Transverse colon (tissue), 4 donors: ENCODE measurements at regions not wholly inside any gene's neighbourhood (a gene's known extent, or its start where the extent isn't known, plus 50 kb on each side); places are given as distances from the start of the nearest gene placed in this dataset.
"Not testable (repeated sequence)": the region's sequence is repeated elsewhere in the genome, so short reads cannot be mapped to it uniquely, and the experiment has no call there.

Source experiments
- DNase-seq: peaks from one replicate; pipeline ENCODE4 v3.0.0-alpha.2; 2019
- H3K27ac ChIP-seq, 4 donors: fragments of 200-600 bp; sonication (generic); 2 replicates each; pipeline ENCODE4 v1.5.1; 2016 to 2018; ENCODE audit warnings: inconsistent platforms in 4 of 4
- H3K27me3 ChIP-seq: fragments of 200-600 bp; sonication (generic); 2 replicates; pipeline ENCODE4 v1.5.1; 2017; ENCODE audit warnings: inconsistent platforms
- H3K36me3 ChIP-seq, 4 donors: fragments of 200-600 bp; sonication (generic); 2 replicates each; pipeline ENCODE4 v1.5.1; 2017 to 2019; ENCODE audit warnings: inconsistent platforms in 4 of 4
- H3K4me1 ChIP-seq, 4 donors: fragments of 200-600 bp; sonication (generic); 2 replicates each; pipeline ENCODE4 v1.5.1; 2017 to 2020; ENCODE audit warnings: inconsistent platforms in 4 of 4
- H3K4me3 ChIP-seq, 4 donors: fragments of 200-600 bp; sonication (generic); 1 replicate in 1 of 4; 2 replicates in 3 of 4; pipeline versions ENCODE4 v1.5.1 to v1.6.1; 2017 to 2019; ENCODE audit warnings: inconsistent platforms in 4 of 4
- H3K9me3 ChIP-seq, 2 donors: fragments of 200-600 bp; sonication (generic); 2 replicates each; pipeline ENCODE4 v1.5.1; 2017 to 2019; ENCODE audit warnings: inconsistent platforms in 2 of 2
- EP300 ChIP-seq: sonication (generic); formaldehyde crosslinking; IDR thresholded peaks from one replicate; pipeline ENCODE4 v1.6.1; 2017; ENCODE audit warnings: antibody characterized with exemption, low read depth
- POLR2A ChIP-seq: fragments of 450-650 bp; IDR thresholded peaks from one replicate; pipeline ENCODE4 v1.6.1; 2016; ENCODE audit warnings: antibody characterized with exemption, mild to moderate bottlenecking, moderate library complexity
- POLR2AphosphoS5 ChIP-seq, 3 donors: sonication (generic); formaldehyde crosslinking; IDR thresholded peaks; one replicate each; pipeline ENCODE4 v1.6.1; 2016; ENCODE audit warnings: antibody characterized with exemption in 3 of 3
- WGBS, 2 donors: methylation state at CpG; one replicate each; pipeline ENCODE4 v1.1.5; 2018; ENCODE audit warnings: low coverage in 1 of 2; 5-methylcytosine and 5-hydroxymethylcytosine counted together
- in situ Hi-C, 4 donors: fragments of 200-750 bp; cut with MboI; loops; one replicate each; pipeline versions ENCODE4 v1.15.0 to v1.15.1; 2017; ENCODE audit warnings: low sequenced_read_pairs in 3 of 4, low pct_ligation_motif_present in 1 of 4, low pct_unique_long_range_greater_than_20kb in 1 of 4
- intact Hi-C: fragments of 100-400 bp; cut with DNase I; formaldehyde crosslinking; loops from one replicate; pipeline ENCODE4 v1.15.1; 2023; ENCODE audit warnings: low total_unique reads
- TF ChIP-seq, protein P1 (sequence below), 5 experiments: fragments of 200-600 bp in 3 of 5; fragments of 450-650 bp in 2 of 5; sonication (generic) in 3 of 5; IDR thresholded peaks; 1 replicate in 2 of 5; 2 replicates in 3 of 5; pipeline ENCODE4 v1.5.1; 2016 to 2017; ENCODE audit warnings: antibody characterized with exemption in 5 of 5, inconsistent platforms in 3 of 5, mild to moderate bottlenecking in 2 of 5, moderate library complexity in 1 of 5

DNA sequence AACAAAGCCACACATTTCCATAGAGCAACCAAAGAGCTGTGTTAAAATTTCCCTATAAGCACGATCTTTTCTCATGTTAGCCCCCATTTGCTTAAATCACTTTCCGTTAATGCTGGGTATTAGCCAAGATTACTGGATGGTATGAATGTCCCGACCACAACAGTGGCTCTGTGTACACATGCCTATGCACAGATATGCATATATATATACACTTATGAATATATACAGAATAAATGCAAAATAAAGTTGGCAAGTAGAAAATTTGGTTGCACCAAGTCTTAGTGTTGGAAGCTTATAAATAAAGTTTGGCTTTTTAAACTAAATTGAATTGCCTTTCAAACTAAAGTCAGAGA lies 265.9 kb upstream of the ETAA1 start:
- intact Hi-C loops = no loop called here
- Histone ChIP-seq H3K27me3 (no peaks in the 10 kb centered on the region), H3K36me3 (no peaks in the 10 kb centered on the region), H3K4me3 (no peak overlapping the region), H3K27ac (no peak overlapping the region), H3K9me3 (no peaks in the 10 kb centered on the region), H3K4me1 (no peaks in the 10 kb centered on the region)
- no peak for TF ChIP-seq EP300
- TF ChIP-seq, protein P1, sequence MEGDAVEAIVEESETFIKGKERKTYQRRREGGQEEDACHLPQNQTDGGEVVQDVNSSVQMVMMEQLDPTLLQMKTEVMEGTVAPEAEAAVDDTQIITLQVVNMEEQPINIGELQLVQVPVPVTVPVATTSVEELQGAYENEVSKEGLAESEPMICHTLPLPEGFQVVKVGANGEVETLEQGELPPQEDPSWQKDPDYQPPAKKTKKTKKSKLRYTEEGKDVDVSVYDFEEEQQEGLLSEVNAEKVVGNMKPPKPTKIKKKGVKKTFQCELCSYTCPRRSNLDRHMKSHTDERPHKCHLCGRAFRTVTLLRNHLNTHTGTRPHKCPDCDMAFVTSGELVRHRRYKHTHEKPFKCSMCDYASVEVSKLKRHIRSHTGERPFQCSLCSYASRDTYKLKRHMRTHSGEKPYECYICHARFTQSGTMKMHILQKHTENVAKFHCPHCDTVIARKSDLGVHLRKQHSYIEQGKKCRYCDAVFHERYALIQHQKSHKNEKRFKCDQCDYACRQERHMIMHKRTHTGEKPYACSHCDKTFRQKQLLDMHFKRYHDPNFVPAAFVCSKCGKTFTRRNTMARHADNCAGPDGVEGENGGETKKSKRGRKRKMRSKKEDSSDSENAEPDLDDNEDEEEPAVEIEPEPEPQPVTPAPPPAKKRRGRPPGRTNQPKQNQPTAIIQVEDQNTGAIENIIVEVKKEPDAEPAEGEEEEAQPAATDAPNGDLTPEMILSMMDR (IDR thresholded peaks at IDR 0.05) = no peak
- no peak for TF ChIP-seq POLR2A
- TF ChIP-seq POLR2AphosphoS5 (IDR thresholded peaks at IDR 0.05) = no peak
- no peak for DNase-seq
- in situ Hi-C loops = no loop called here
- 55 to 60% methylated on average over 3 of the region's 3 CpGs for WGBS, 2 donors

DNA sequence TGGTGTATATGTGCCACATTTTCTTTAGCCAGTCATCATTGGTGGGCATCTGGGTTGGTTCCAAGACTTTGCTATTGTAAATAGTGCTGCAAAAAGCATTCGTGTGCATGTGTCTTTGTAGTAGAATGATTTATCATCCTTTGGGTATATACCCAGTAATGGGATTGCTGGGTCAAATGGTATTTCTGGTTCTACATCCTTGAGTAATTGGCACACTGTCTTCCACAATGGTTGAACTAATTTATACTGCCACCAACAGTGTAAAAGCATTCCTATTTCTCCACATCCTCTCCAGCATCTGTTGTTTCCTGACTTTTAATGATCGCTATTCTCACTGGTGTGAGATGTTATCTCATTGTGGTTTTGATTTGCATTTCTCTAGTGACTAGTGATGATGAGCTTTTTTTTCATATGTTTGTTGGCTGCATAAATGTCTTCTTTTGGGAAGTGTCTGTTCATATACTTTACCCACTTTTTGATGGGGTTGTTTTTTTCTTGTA lies 264.6 kb upstream of the ETAA1 start:
- H3K27ac ChIP-seq, in situ Hi-C loops, H3K4me1 ChIP-seq, H3K36me3 ChIP-seq, H3K4me3 ChIP-seq, DNase-seq, intact Hi-C loops, H3K9me3 ChIP-seq, H3K27me3 ChIP-seq: not testable (repeated sequence)
- 56 to 58% methylated on average over 2 of the region's 2 CpGs for WGBS, 2 donors

DNA sequence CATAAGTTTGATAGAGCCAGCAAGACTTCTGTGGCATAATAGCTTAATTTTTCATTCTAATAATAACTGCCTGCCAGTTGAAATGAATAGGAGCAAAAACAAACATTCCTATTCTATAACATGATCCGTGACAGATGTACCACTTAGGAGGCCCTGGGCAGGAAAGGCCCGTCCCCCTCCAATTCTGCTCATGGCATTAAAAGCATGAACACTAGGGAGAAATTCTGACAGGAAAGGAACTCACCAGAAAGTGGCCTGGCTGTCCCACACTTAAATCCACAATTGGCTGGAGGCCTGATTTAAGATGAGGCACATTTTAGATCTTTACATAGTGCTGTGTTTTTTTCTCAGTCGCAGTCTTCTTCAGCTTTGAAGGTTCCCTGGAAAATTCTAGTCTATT lies 261.9 kb upstream of the ETAA1 start:
- TF ChIP-seq, protein P1 (IDR thresholded peaks at IDR 0.05) = no peak
- no peak for TF ChIP-seq EP300
- no peak for TF ChIP-seq POLR2AphosphoS5 (IDR thresholded peaks at IDR 0.05)
- TF ChIP-seq POLR2A = no peak
- WGBS, 2 donors = 63 to 68% methylated on average over 3 of the region's 3 CpGs
- no peaks in the 10 kb centered on the region for H3K9me3 ChIP-seq

DNA sequence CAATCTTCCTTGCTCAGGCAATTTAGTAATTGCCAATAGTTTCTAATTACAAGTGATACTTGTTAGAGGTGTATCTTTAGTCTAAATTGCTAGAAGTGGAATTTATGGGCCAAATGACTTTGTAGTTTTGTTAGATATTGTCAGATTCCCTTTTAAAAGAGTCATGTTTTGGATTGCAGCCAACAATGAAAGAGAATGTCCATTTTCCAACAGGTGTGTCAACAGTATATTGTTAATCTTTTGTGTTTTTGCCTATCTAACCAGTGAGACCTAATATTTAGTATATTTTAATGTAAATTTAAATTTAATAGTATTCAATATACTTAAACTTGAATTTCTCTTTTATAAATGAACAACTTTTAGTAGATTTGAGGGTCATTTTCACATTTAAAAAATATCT lies 259.4 kb upstream of the ETAA1 start:
- no peak overlapping the region for H3K27ac ChIP-seq

More for the DNA sequence above, 261.9 kb upstream of the ETAA1 start:
- Histone ChIP-seq H3K4me3 (no peak overlapping the region), H3K27me3 (no peaks in the 10 kb centered on the region), H3K36me3 (no peaks in the 10 kb centered on the region), H3K27ac (no peak overlapping the region), H3K4me1 (no peaks in the 10 kb centered on the region)
- in situ Hi-C loops = no loop called here
- intact Hi-C loops = no loop called here
- no peak for DNase-seq

DNA sequence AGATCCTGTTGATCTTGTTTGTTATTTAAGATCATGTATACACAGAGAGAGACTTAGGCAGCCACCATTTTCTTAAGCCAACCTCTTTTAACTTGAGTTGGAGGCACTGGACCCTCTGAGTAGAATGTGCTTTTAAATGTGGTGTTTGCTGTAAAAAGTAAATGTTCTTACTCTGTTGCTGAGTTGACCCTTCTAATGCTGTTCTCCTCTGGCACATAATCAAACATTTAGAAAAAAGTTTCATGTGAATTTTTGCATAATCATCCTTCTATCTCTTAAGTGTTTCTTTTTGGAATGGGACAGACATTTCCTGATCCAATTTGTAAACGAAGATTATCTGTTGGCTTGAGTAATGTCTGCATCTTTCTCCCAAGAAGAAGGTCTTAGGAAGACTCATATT lies 255.1 kb upstream of the ETAA1 start:
- intact Hi-C loops (no loop called here), in situ Hi-C loops (no loop called here)
- Histone ChIP-seq H3K4me3 (no peak overlapping the region), H3K36me3 (no peaks in the 10 kb centered on the region), H3K4me1 (no peaks in the 10 kb centered on the region), H3K27me3 (no peaks in the 10 kb centered on the region), H3K27ac (no peak overlapping the region), H3K9me3 (no peaks in the 10 kb centered on the region)
- DNase-seq = no peak
- 11 to 31% methylated on average over 1 of the region's 1 CpG for WGBS, 2 donors
- no peak for TF ChIP-seq POLR2A
- TF ChIP-seq, protein P1 (IDR thresholded peaks at IDR 0.05) = no peak
- TF ChIP-seq POLR2AphosphoS5 (IDR thresholded peaks at IDR 0.05) = no peak
- TF ChIP-seq EP300 = no peak

More for the DNA sequence above, 259.4 kb upstream of the ETAA1 start:
- TF ChIP-seq POLR2A (no peak), EP300 (no peak), POLR2AphosphoS5 (IDR thresholded peaks at IDR 0.05) (no peak)
- TF ChIP-seq, protein P1 (IDR thresholded peaks at IDR 0.05) = no peak
- in situ Hi-C loops = no loop called here
- DNase-seq = no peak
- Histone ChIP-seq H3K27me3 (no peaks in the 10 kb centered on the region), H3K4me3 (no peak overlapping the region), H3K4me1 (no peaks in the 10 kb centered on the region), H3K9me3 (no peaks in the 10 kb centered on the region), H3K36me3 (no peaks in the 10 kb centered on the region)
- intact Hi-C loops = no loop called here
